Kidney (tissue), 13 donors: ENCODE measurements at regions not wholly inside any gene's neighbourhood (a gene's known extent, or its start where the extent isn't known, plus 50 kb on each side); places are given as distances from the start of the nearest gene placed in this dataset.

Experiments used
- DNase-seq, 5 donors: peaks; one replicate each; pipeline ENCODE4 v3.0.0-alpha.2; 2013 to 2020
- FAIRE-seq: peaks from 2 replicates; lab custom pipeline; 2012; peaks lifted over from hg19 to GRCh38; lab: Jason Lieb, UNC
- H3K27ac ChIP-seq, 2 donors: one replicate each; pipeline ENCODE4 v1.7.0; 2013; ENCODE audit warnings: low read depth in 2 of 2, low read length in 2 of 2, inconsistent platforms in 1 of 2
- H3K27me3 ChIP-seq: one replicate; pipeline ENCODE4 v1.7.1; 2013; ENCODE audit warnings: low read length, inconsistent platforms; ENCODE audit not compliant: control insufficient read depth, insufficient read depth
- H3K36me3 ChIP-seq, 3 donors: one replicate each; pipeline versions ENCODE4 v1.7.0 to v1.7.1; 2013; ENCODE audit warnings: low read length in 3 of 3, control low read depth in 1 of 3, inconsistent platforms in 1 of 3; ENCODE audit not compliant: insufficient read depth in 3 of 3, control insufficient read depth in 2 of 3
- H3K4me1 ChIP-seq, 3 donors: one replicate each; pipeline versions ENCODE4 v1.7.0 to v1.7.1; 2013; ENCODE audit warnings: low read length in 3 of 3, inconsistent platforms in 1 of 3, low read depth in 1 of 3; ENCODE audit not compliant: control insufficient read depth in 2 of 3, insufficient read depth in 2 of 3
- H3K4me3 ChIP-seq, 3 donors: one replicate each; pipeline versions ENCODE4 v1.7.0 to v1.8.1; 2013; ENCODE audit warnings: low read length in 3 of 3, control low read depth in 1 of 3, inconsistent platforms in 1 of 3
- H3K9ac ChIP-seq, 3 donors: one replicate each; pipeline versions ENCODE4 v1.7.0 to v1.7.1; 2013; ENCODE audit warnings: low read length in 3 of 3, control low read depth in 1 of 3, inconsistent platforms in 1 of 3
- H3K9me3 ChIP-seq, 3 donors: one replicate each; pipeline versions ENCODE4 v1.7.0 to v1.7.1; 2013; ENCODE audit warnings: low read length in 3 of 3, control low read depth in 1 of 3, inconsistent platforms in 1 of 3; ENCODE audit not compliant: control insufficient read depth in 2 of 3, insufficient read depth in 1 of 3
- CTCF ChIP-seq: IDR thresholded peaks from 3 replicates; pipeline ENCODE4 v1.5.1; 2012; ENCODE audit warnings: mild to moderate bottlenecking, moderate library complexity, borderline replicate concordance; ENCODE audit not compliant: insufficient read depth; ENCODE audit errors: extremely low read depth
- intact Hi-C: fragments of 100-400 bp; cut with DNase I; formaldehyde crosslinking; loops from one replicate; pipeline ENCODE4 v1.11.1; 2022
- donor health status: control.
- donor health status: control.
- donor health status: control.
- donor health status: control.
- donor health status: control.
- donor health status: DM: yes; HTN: yes; CAD: no.
- donor health status: Normal renal cell carcinoma (clear cell type).

DNA sequence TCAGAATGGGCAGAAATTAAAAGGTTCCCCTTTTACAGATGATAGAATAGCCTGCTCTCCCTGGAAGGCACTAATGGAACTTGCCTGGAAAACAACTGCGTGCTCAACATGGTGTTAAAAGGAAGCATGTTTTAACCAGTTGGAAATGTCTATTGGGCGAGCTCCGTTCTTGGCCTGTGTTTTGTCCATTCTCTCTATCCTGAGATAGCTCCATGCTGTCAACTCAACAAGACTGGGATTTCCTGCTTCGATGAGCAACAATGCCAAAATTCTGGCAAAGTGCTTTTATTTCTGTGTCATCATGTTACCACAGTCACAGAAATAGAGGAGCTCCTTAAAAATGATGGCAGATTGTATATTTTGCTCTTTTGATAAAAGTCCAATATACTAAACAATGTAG is 198.3 kb downstream of the PLK2 start:
- DNase-seq: no peak
- no peak overlapping the region for H3K4me3 ChIP-seq
- H3K27ac ChIP-seq: no peak overlapping the region
- no peaks in the 10 kb centered on the region for H3K9me3 ChIP-seq
- no peak for FAIRE-seq
- no peaks in the 10 kb centered on the region for H3K36me3 ChIP-seq
- no peak for TF ChIP-seq CTCF
- no peaks in the 10 kb centered on the region for H3K27me3 ChIP-seq
- intact Hi-C loops: no loop called here
- no peaks in the 10 kb centered on the region for H3K4me1 ChIP-seq
- no peak overlapping the region for H3K9ac ChIP-seq

- Histone ChIP-seq H3K36me3 (no peaks in the 10 kb centered on the region), H3K27ac (no peak overlapping the region), H3K9me3 (no peaks in the 10 kb centered on the region), H3K9ac (no peak overlapping the region), H3K4me1 (no peaks in the 10 kb centered on the region), H3K27me3 (no peaks in the 10 kb centered on the region), H3K4me3 (no peak overlapping the region)
- FAIRE-seq (no peak), DNase-seq (no peak)
- no peak for TF ChIP-seq CTCF
- intact Hi-C loops: no loop called here
These were observed 199.6 kb downstream of the PLK2 start for GRCh38 chr5:58260243-58260642.

GRCh38 chr5:58259685-58260152 is 200.2 kb downstream of the PLK2 start:
- FAIRE-seq (no peak), DNase-seq (peak in 3 of 5 donors; percentile 55 to 75 (median 69))
- Histone ChIP-seq H3K36me3 (no peaks in the 10 kb centered on the region), H3K9ac (no peak overlapping the region), H3K27me3 (no peaks in the 10 kb centered on the region), H3K9me3 (no peaks in the 10 kb centered on the region), H3K4me3 (no peak overlapping the region), H3K4me1 (no peaks in the 10 kb centered on the region), H3K27ac (no peak overlapping the region)
- TF ChIP-seq CTCF: no peak
- intact Hi-C loops: no loop called here
